OCI-LY3 (cell line): ENCODE measurements at regions not wholly inside any gene's neighbourhood (a gene's known extent, or its start where the extent isn't known, plus 50 kb on each side); places are given as distances from the start of the nearest gene placed in this dataset.

Experiments used
- H2AFZ ChIP-seq: fragments of 200-600, 300-600 bp; shearing (Covaris generic); 2 replicates; pipeline ENCODE4 v1.6.0; 2014; ENCODE audit warnings: antibody characterized with exemption, low read depth, low read length
- H3K27ac ChIP-seq: fragments of 200-600, 300-600 bp; sonication (generic); 2 replicates; pipeline ENCODE4 v1.5.1; 2014; ENCODE audit warnings: mild to moderate bottlenecking, low read length, moderate library complexity, mixed read lengths
- H3K27me3 ChIP-seq: fragments of 200-600, 300-600 bp; sonication (generic); 2 replicates; pipeline ENCODE4 v1.6.1; 2014; ENCODE audit warnings: low read depth, low read length, mixed read lengths
- H3K36me3 ChIP-seq: fragments of 200-600, 300-600 bp; sonication (generic); replicated peaks from 2 replicates; pipeline ENCODE3; 2014; ENCODE audit warnings: low read depth, low read length, mixed read lengths
- H3K4me1 ChIP-seq: fragments of 300-600, 200-600 bp; sonication (generic); 2 replicates; pipeline ENCODE4 v1.6.1; 2014; ENCODE audit warnings: low read length, mixed read lengths
- H3K4me2 ChIP-seq: fragments of 200-600, 300-600 bp; sonication (generic); 2 replicates; pipeline ENCODE4 v1.6.1; 2014; ENCODE audit warnings: low read length, mixed read lengths
- H3K4me3 ChIP-seq: fragments of 300-600, 200-600 bp; sonication (generic); 2 replicates; pipeline ENCODE4 v1.5.1; 2014; ENCODE audit warnings: antibody characterized with exemption, mild to moderate bottlenecking, low read length, moderate library complexity
- H3K79me2 ChIP-seq: fragments of 300-600, 200-600 bp; shearing (Covaris generic); 2 replicates; pipeline ENCODE4 v1.6.1; 2014; ENCODE audit warnings: mild to moderate bottlenecking, low read length, mixed read lengths
- H3K9ac ChIP-seq: fragments of 300-600, 200-600 bp; shearing (Covaris generic); 2 replicates; pipeline ENCODE4 v1.6.0; 2014; ENCODE audit warnings: mild to moderate bottlenecking, low read length, moderate library complexity
- H3K9me3 ChIP-seq: fragments of 200-600, 300-600 bp; shearing (Covaris generic); 2 replicates; pipeline ENCODE4 v1.6.1; 2014; ENCODE audit warnings: low read length, mixed read lengths; ENCODE audit not compliant: insufficient read depth
- H4K20me1 ChIP-seq: fragments of 200-600, 300-600 bp; sonication (generic); 2 replicates; pipeline ENCODE4 v1.6.1; 2016; ENCODE audit warnings: low read length, mixed read lengths; ENCODE audit not compliant: insufficient read depth
- EZH2phosphoT487 ChIP-seq: fragments of 200-600 bp; shearing (Covaris generic); IDR thresholded peaks from 2 replicates; pipeline ENCODE4 v1.6.1; 2018; ENCODE audit warnings: antibody characterized with exemption, mixed run types, low read depth
- TF ChIP-seq, protein P1 (sequence below): fragments of 200-600, 300-600 bp; sonication (generic); IDR thresholded peaks from 2 replicates; pipeline ENCODE4 v1.5.1; 2014; ENCODE audit warnings: antibody characterized with exemption, low read length, low read depth

DNA sequence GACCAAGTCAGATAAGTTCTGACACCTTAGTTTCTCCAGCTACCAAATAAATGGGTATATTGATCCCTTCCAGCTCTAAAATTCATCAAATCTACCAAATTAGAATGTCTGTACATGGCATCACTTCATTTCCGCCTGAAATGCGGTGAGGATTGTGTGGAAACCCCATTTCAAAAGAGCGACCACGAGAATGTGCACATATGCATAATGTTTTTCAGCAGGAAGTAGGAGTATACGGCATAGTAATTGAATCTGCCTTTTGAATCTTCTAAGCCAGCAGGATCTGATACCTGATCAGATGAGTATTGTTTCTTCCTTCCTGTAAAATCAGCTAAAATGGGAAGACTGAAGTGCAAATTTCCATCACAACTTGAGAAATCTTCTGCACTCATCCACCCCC, 418.6 kb downstream of the TMEM38B start:
- H3K4me1 ChIP-seq: peaks cover 48% of the 10 kb centered on the region
- H3K27me3 ChIP-seq: no peaks in the 10 kb centered on the region
- no peaks in the 10 kb centered on the region for H3K79me2 ChIP-seq
- 0 out of 2 replicates have a peak overlapping the region, but pooled peaks have one; percentile 49 for H2AFZ ChIP-seq
- TF ChIP-seq EZH2phosphoT487: no peak
- TF ChIP-seq, protein P1, sequence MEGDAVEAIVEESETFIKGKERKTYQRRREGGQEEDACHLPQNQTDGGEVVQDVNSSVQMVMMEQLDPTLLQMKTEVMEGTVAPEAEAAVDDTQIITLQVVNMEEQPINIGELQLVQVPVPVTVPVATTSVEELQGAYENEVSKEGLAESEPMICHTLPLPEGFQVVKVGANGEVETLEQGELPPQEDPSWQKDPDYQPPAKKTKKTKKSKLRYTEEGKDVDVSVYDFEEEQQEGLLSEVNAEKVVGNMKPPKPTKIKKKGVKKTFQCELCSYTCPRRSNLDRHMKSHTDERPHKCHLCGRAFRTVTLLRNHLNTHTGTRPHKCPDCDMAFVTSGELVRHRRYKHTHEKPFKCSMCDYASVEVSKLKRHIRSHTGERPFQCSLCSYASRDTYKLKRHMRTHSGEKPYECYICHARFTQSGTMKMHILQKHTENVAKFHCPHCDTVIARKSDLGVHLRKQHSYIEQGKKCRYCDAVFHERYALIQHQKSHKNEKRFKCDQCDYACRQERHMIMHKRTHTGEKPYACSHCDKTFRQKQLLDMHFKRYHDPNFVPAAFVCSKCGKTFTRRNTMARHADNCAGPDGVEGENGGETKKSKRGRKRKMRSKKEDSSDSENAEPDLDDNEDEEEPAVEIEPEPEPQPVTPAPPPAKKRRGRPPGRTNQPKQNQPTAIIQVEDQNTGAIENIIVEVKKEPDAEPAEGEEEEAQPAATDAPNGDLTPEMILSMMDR: no peak
- 0 out of 2 replicates have a peak overlapping the region, but pooled peaks have one; percentile 14 for H3K9ac ChIP-seq
- H3K9me3 ChIP-seq: no peaks in the 10 kb centered on the region
- peak overlapping the region; percentile 34 for H3K4me3 ChIP-seq
- peaks cover 6% of the 10 kb centered on the region for H3K36me3 ChIP-seq
- no peaks in the 10 kb centered on the region for H4K20me1 ChIP-seq
- H3K4me2 ChIP-seq: peak overlapping the region; percentile 62
- H3K27ac ChIP-seq: 0 out of 2 replicates have a peak overlapping the region, but pooled peaks have one; percentile 20

DNA sequence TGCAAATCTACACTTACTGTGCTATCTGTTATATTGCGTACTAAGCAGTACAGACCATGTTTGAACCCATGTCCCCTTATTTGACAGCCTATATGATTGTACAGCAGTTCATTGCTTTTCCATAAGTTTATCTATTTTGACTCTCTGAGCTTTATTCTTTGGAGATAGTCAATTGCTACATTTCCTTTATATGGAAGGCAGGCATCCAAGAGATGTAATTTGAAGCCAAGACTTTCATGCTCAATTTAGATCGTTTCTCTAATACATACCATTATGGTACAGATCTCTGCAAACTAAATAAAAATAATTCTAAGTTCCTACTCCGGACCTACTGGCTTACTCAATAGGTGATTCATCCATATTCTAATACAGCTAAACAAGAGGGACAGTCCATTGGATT, 424.8 kb downstream of the TMEM38B start:
- Histone ChIP-seq H4K20me1 (no peaks in the 10 kb centered on the region), H3K9ac (no peak overlapping the region), H3K36me3 (no peaks in the 10 kb centered on the region), H3K4me2 (no peak overlapping the region), H3K27ac (no peak overlapping the region), H3K4me3 (no peak overlapping the region), H3K79me2 (no peaks in the 10 kb centered on the region), H2AFZ (no peak overlapping the region), H3K9me3 (no peaks in the 10 kb centered on the region), H3K27me3 (no peaks in the 10 kb centered on the region), H3K4me1 (peaks cover under 1% of the 10 kb centered on the region)
- TF ChIP-seq, protein P1: no peak
- TF ChIP-seq EZH2phosphoT487: no peak

DNA sequence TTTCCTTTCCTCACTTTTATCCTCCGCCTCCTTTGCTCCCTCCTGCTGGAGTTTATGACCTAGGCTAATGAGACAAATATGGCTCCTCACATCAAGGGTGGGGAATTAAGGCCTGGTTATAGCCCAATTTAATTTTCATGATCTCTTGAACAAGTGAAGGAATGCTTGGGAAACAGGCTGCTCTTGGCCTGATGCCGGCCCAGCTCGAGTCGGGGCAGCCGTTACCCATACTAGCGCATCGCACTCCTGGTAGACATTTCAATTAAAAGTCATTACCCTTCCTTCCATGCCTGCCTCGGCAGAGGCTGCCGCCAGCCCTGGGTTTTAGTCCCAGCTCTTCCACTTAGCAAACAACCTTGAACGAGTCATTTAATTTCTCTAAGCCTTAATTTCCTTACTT, 425.7 kb downstream of the TMEM38B start:
- Histone ChIP-seq H3K79me2 (no peaks in the 10 kb centered on the region), H3K27me3 (no peaks in the 10 kb centered on the region), H2AFZ (no peak overlapping the region), H4K20me1 (no peaks in the 10 kb centered on the region), H3K4me1 (no peaks in the 10 kb centered on the region), H3K27ac (no peak overlapping the region), H3K4me3 (no peak overlapping the region), H3K9ac (no peak overlapping the region), H3K9me3 (no peaks in the 10 kb centered on the region), H3K36me3 (no peaks in the 10 kb centered on the region), H3K4me2 (no peak overlapping the region)
- TF ChIP-seq, protein P1: no peak
- no peak for TF ChIP-seq EZH2phosphoT487

DNA sequence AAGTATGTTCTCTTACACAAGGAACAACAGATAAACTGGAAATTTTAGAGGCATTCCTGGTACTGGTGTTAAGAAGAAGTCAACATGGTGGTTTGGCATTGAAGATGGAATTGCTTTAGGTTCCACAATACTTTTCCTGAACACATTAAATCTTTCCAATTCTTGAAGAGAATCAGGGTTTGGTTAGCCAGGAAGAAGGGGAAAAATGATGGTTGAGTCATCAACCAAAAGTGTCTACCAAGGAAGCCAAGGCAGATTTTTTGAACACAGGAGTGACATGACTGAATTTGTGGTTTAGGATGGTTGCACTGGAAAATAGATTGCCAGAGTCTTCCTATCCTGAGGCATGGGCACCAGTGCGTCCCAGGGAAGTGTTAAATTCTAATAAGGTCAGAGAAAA, 433.4 kb downstream of the TMEM38B start:
- no peak overlapping the region for H3K4me2 ChIP-seq
- no peak overlapping the region for H3K9ac ChIP-seq
- no peaks in the 10 kb centered on the region for H3K27me3 ChIP-seq
- H3K4me1 ChIP-seq: peaks cover 5% of the 10 kb centered on the region
- no peaks in the 10 kb centered on the region for H3K79me2 ChIP-seq
- TF ChIP-seq EZH2phosphoT487: no peak
- TF ChIP-seq, protein P1: no peak
- H3K27ac ChIP-seq: no peak overlapping the region
- no peak overlapping the region for H2AFZ ChIP-seq
- H3K9me3 ChIP-seq: no peaks in the 10 kb centered on the region
- H4K20me1 ChIP-seq: no peaks in the 10 kb centered on the region
- no peaks in the 10 kb centered on the region for H3K36me3 ChIP-seq
- H3K4me3 ChIP-seq: no peak overlapping the region
